K562 (cell line): ENCODE measurements at regions not wholly inside any gene's neighbourhood (a gene's known extent, or its start where the extent isn't known, plus 50 kb on each side); places are given as distances from the start of the nearest gene placed in this dataset.

Experiments used
- ATAC-seq: fragments of 200-7000 bp; cut with Tn5 transposase; 3 replicates; pipeline ENCODE4 v1.9.1; 2020; ENCODE audit warnings: moderate library complexity
- BruUV-seq: library from RNA; stranded (reverse); fragments of 400-500 nt; replicated peaks from 2 replicates; lab custom pipeline; 2021; lab: Mats Ljungman, UMichigan
- CTCF ChIA-PET: fragments of 300-600 bp; formaldehyde crosslinking; extraction: SDS; loops from one replicate; lab custom pipeline; 2021; ENCODE audit warnings: low intra/inter-chr PET ratio; lab: Yijun Ruan, JAX
- POLR2A ChIA-PET: fragments of 300-600, 350-650 bp; sonication (Branson Sonifier 250); formaldehyde crosslinking; extraction: SDS; loops from one replicate; lab custom pipeline; 2021; ENCODE audit warnings: antibody characterized with exemption, inconsistent platforms; lab: Yijun Ruan, JAX
- DNase-seq, 4 experiments: peaks; one replicate each; pipeline versions ENCODE4 v3.0.0 to v3.0.0-alpha.2; 2011 to 2018; ENCODE audit warnings: low spot score in 3 of 4, mixed read lengths in 3 of 4; ENCODE audit errors: extremely low read depth in 1 of 4
- FAIRE-seq: peaks from 2 replicates; lab custom pipeline; 2011; peaks lifted over from hg19 to GRCh38; lab: Jason Lieb, UNC
- H2AFZ ChIP-seq: 2 replicates; pipeline ENCODE4 v1.6.0; 2011; ENCODE audit warnings: low read depth, low read length, control low read depth, inconsistent platforms
- H3K27ac ChIP-seq: fragments of 200-600 bp; 3 replicates; pipeline ENCODE4 v1.8.0; 2011; ENCODE audit warnings: low read depth, mild to moderate bottlenecking, control low read depth, inconsistent platforms, low read length, moderate library complexity, mixed read lengths; ENCODE audit errors: extremely low read depth
- H3K27me3 ChIP-seq, 2 experiments: fragments of 300-600 bp in 1 of 2; 2 replicates in 1 of 2; 3 replicates in 1 of 2; pipeline versions ENCODE4 v1.6.0 to v1.8.0; 2011; ENCODE audit warnings: inconsistent platforms in 2 of 2, low read length in 2 of 2, mild to moderate bottlenecking in 1 of 2, mixed read lengths in 1 of 2, moderate library complexity in 1 of 2; ENCODE audit not compliant: control insufficient read depth in 2 of 2, insufficient read depth in 2 of 2
- H3K36me3 ChIP-seq: fragments of 300-600 bp; 3 replicates; pipeline ENCODE4 v1.8.0; 2011; ENCODE audit warnings: mild to moderate bottlenecking, low read length, inconsistent platforms; ENCODE audit not compliant: control insufficient read depth, insufficient read depth
- H3K4me1 ChIP-seq, 2 experiments: fragments of 200-600 bp in 1 of 2; replicated peaks in 1 of 2; 2 replicates in 1 of 2; 3 replicates in 1 of 2; pipeline versions ENCODE4 v1.5.1 to v1.8.0; 2011; ENCODE audit warnings: inconsistent platforms in 2 of 2, low read length in 2 of 2, mild to moderate bottlenecking in 1 of 2, mixed read lengths in 1 of 2, moderate library complexity in 1 of 2; ENCODE audit not compliant: control insufficient read depth in 2 of 2, insufficient read depth in 2 of 2
- H3K4me2 ChIP-seq: 2 replicates; pipeline ENCODE4 v1.6.1; 2011; ENCODE audit warnings: low read length, control low read depth, inconsistent platforms, mixed read lengths; ENCODE audit not compliant: insufficient read depth
- H3K4me3 ChIP-seq: fragments of 200-600 bp; sonication (generic), shearing (Covaris generic); 2 replicates; pipeline ENCODE4 v1.5.1; 2016; ENCODE audit warnings: control low read depth, inconsistent platforms
- H3K79me2 ChIP-seq: fragments of 200-600 bp; 3 replicates; pipeline ENCODE4 v1.8.0; 2011; ENCODE audit warnings: low read length, inconsistent platforms; ENCODE audit not compliant: control insufficient read depth, insufficient read depth
- H3K9ac ChIP-seq, 2 experiments: 2 replicates each; pipeline versions ENCODE4 v1.6.0 to v1.6.1; 2011; ENCODE audit warnings: low read depth in 2 of 2, low read length in 2 of 2, control low read depth in 1 of 2, inconsistent platforms in 1 of 2, mild to moderate bottlenecking in 1 of 2, mixed read lengths in 1 of 2; ENCODE audit not compliant: insufficient read depth in 1 of 2
- H3K9me1 ChIP-seq: one replicate; pipeline ENCODE4 v1.6.0; 2011; ENCODE audit warnings: inconsistent platforms, mild to moderate bottlenecking, low read length, moderate library complexity; ENCODE audit not compliant: control insufficient read depth, insufficient read depth
- H3K9me3 ChIP-seq: replicated peaks from 2 replicates; pipeline ENCODE4 v1.5.1; 2011; ENCODE audit warnings: low read depth, low read length, inconsistent platforms; ENCODE audit not compliant: control insufficient read depth, insufficient read depth
- H4K20me1 ChIP-seq: replicated peaks from 2 replicates; pipeline ENCODE4 v1.6.1; 2011; ENCODE audit warnings: low read length, inconsistent platforms, mixed read lengths; ENCODE audit not compliant: control insufficient read depth, insufficient read depth
- ESRRB ChIP-seq: fragments of 250-450 bp; sonication (Bioruptor Pico); IDR thresholded peaks from 2 replicates; pipeline ENCODE4 v1.5.0; 2020; ENCODE audit warnings: mild to moderate bottlenecking, moderate library complexity, borderline replicate concordance
- NFIX ChIP-seq: fragments of 250-450 bp; sonication (Bioruptor Pico); IDR thresholded peaks from 2 replicates; pipeline ENCODE4 v1.4.0; 2020; ENCODE audit warnings: low read depth, mild to moderate bottlenecking, moderate library complexity
- POU5F1 ChIP-seq: fragments of 150-350 bp; IDR thresholded peaks from 2 replicates; pipeline ENCODE4 v1.6.1; 2014; ENCODE audit warnings: borderline replicate concordance, low read length, low read depth, mild to moderate bottlenecking; ENCODE audit not compliant: partially characterized antibody
- PPARD ChIP-seq: fragments of 250-450 bp; sonication (Bioruptor Pico); IDR thresholded peaks from 2 replicates; pipeline ENCODE4 v1.8.0; 2022; ENCODE audit warnings: inconsistent platforms, mild to moderate bottlenecking, moderate library complexity
- SRF ChIP-seq, 2 experiments: fragments of 250-450, 450-650 bp in 1 of 2; sonication (Bioruptor Pico) in 1 of 2; sonication (generic) in 1 of 2; formaldehyde crosslinking; IDR thresholded peaks; 2 replicates each; pipeline versions ENCODE4 v1.5.0 to v1.5.1; 2020 to 2022; ENCODE audit warnings: mild to moderate bottlenecking in 1 of 2, missing genetic modification reagents in 1 of 2
- TCFL5 ChIP-seq: fragments of 250-450 bp; sonication (Bioruptor Pico); conservative IDR thresholded peaks from 2 replicates; pipeline ENCODE4 v1.6.1; 2021; ENCODE audit warnings: mild to moderate bottlenecking, moderate library complexity, matching md5 sums
- ZNF445 ChIP-seq: fragments of 250-450 bp; sonication (Bioruptor Pico); IDR thresholded peaks from 2 replicates; pipeline ENCODE4 v1.4.0; 2020; ENCODE audit warnings: low read depth, mild to moderate bottlenecking, moderate library complexity
- ZSCAN32 ChIP-seq: fragments of 450-650 bp; formaldehyde crosslinking; IDR thresholded peaks from 2 replicates; pipeline ENCODE4 v1.4.0; 2020; ENCODE audit warnings: mild to moderate bottlenecking, moderate library complexity
- WGBS: fragments of 100-300 bp; shearing (Covaris generic); methylation state at CpG from one replicate; pipeline ENCODE4 v1.1.6; 2016; ENCODE audit warnings: low coverage, mixed read lengths; ENCODE audit not compliant: insufficient coverage; ENCODE audit errors: missing lambda C conversion rate; 5-methylcytosine and 5-hydroxymethylcytosine counted together
- in situ Hi-C: fragments of 300-500 bp; cut with MboI; formaldehyde crosslinking; loops from 4 replicates; pipeline ENCODE4 v1.15.0; 2018; ENCODE audit warnings: inconsistent platforms, mixed read lengths
- intact Hi-C: fragments of 100-400 bp; cut with micrococcal nuclease; formaldehyde crosslinking; loops from 2 replicates; pipeline ENCODE4 v1.14.2; 2022
- TF ChIP-seq, protein P1 (sequence below): fragments of 450-650 bp; IDR thresholded peaks from one replicate; pipeline ENCODE4 v1.6.1; 2018; ENCODE audit warnings: mild to moderate bottlenecking, moderate library complexity; ENCODE audit not compliant: partially characterized antibody

DNA sequence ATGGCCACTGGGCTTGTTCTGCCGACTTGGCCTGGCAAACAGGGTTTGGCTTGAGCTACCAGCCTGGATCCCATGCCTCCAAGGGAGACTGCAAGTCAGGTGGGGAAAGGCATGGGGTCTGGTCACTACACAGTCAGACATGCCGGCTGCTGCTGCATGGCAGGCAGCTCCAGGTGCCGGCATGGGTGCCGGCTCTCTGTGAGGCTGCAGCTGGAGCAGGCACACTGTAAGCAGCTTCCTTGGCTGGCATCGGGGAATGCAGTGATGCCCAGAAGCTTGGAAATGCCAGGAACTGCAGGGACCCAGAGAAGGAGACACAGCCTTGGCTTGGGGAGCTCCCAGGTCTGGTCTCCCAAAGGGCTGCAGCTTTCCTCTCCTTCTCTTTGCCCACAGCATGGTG, 305.5 kb upstream of the NRG3 start:
- no peak for ATAC-seq
- BruUV-seq: no TSS peak
- Histone ChIP-seq H3K9ac (no peak overlapping the region), H3K9me1 (no peaks in the 10 kb centered on the region), H3K9me3 (no peaks in the 10 kb centered on the region), H3K4me1 (no peaks in the 10 kb centered on the region), H3K36me3 (no peaks in the 10 kb centered on the region), H3K27ac (no peak overlapping the region), H4K20me1 (no peaks in the 10 kb centered on the region), H3K27me3 (no peaks in the 10 kb centered on the region), H3K4me2 (no peak overlapping the region), H3K79me2 (no peaks in the 10 kb centered on the region), H2AFZ (no peak overlapping the region), H3K4me3 (no peak overlapping the region)
- ChIA-PET CTCF (no interaction called here), POLR2A (no interaction called here)
- DNase-seq: no peak
- 1% methylated on average over 5 of the region's 5 CpGs for WGBS
- FAIRE-seq: no peak
- intact Hi-C loops: no loop called here
- in situ Hi-C loops: no loop called here
- TF ChIP-seq, protein P1, sequence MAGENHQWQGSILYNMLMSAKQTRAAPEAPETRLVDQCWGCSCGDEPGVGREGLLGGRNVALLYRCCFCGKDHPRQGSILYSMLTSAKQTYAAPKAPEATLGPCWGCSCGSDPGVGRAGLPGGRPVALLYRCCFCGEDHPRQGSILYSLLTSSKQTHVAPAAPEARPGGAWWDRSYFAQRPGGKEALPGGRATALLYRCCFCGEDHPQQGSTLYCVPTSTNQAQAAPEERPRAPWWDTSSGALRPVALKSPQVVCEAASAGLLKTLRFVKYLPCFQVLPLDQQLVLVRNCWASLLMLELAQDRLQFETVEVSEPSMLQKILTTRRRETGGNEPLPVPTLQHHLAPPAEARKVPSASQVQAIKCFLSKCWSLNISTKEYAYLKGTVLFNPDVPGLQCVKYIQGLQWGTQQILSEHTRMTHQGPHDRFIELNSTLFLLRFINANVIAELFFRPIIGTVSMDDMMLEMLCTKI: no peak
- TF ChIP-seq ZNF445 (CRISPR knock-in tag) (no peak), PPARD (CRISPR knock-in tag) (no peak), TCFL5 (CRISPR knock-in tag) (no peak), SRF (CRISPR knock-in tag; IDR thresholded peaks at IDR 0.05) (no peak), ESRRB (CRISPR knock-in tag) (no peak), ZSCAN32 (CRISPR knock-in tag) (no peak), NFIX (no peak), POU5F1 (no peak)
- TF ChIP-seq, all 486 proteins: peak for 0
